HEK293T (cell line): ENCODE measurements at regions not wholly inside any gene's neighbourhood (a gene's known extent, or its start where the extent isn't known, plus 50 kb on each side); places are given as distances from the start of the nearest gene placed in this dataset.

Source experiments
- CTCF ChIA-PET: fragments of 350-600 bp; formaldehyde crosslinking; extraction: SDS; loops from one replicate; lab custom pipeline; 2021; ENCODE audit warnings: antibody characterized with exemption, inconsistent platforms; lab: Yijun Ruan, JAX
- POLR2A ChIA-PET: fragments of 350-600 bp; formaldehyde crosslinking; extraction: SDS; loops from one replicate; lab custom pipeline; 2020; ENCODE audit warnings: antibody characterized with exemption, inconsistent platforms; lab: Yijun Ruan, JAX
- DNase-seq: peaks from one replicate; pipeline ENCODE4 v3.0.0; 2012; ENCODE audit warnings: mixed read lengths; ENCODE audit errors: extremely low spot score
- ARNT ChIP-seq: fragments of 450-650 bp; IDR thresholded peaks from 2 replicates; pipeline ENCODE4 v1.6.1; 2017; ENCODE audit warnings: mild to moderate bottlenecking
- BHLHE40 ChIP-seq: fragments of 450-650 bp; IDR thresholded peaks from 2 replicates; pipeline ENCODE4 v1.6.1; 2016; ENCODE audit warnings: mild to moderate bottlenecking, moderate library complexity, borderline replicate concordance
- CTBP1 ChIP-seq: fragments of 450-650 bp; IDR thresholded peaks from 2 replicates; pipeline ENCODE4 v1.6.1; 2016; ENCODE audit warnings: borderline replicate concordance
- ELF4 ChIP-seq: fragments of 450-650 bp; IDR thresholded peaks from 2 replicates; pipeline ENCODE4 v1.6.1; 2017; ENCODE audit warnings: antibody characterized with exemption
- FOXA1 ChIP-seq: fragments of 450-650 bp; IDR thresholded peaks from 2 replicates; pipeline ENCODE4 v1.6.1; 2016; ENCODE audit warnings: mild to moderate bottlenecking
- FOXK2 ChIP-seq: fragments of 450-650 bp; IDR thresholded peaks from 2 replicates; pipeline ENCODE4 v1.6.1; 2016; ENCODE audit warnings: mild to moderate bottlenecking
- FOXM1 ChIP-seq: fragments of 450-650 bp; IDR thresholded peaks from 2 replicates; pipeline ENCODE4 v1.6.1; 2017; ENCODE audit warnings: mild to moderate bottlenecking, borderline replicate concordance
- HDGF ChIP-seq: fragments of 450-650 bp; IDR thresholded peaks from 2 replicates; pipeline ENCODE4 v1.6.1; 2017; ENCODE audit warnings: antibody characterized with exemption, borderline replicate concordance
- L3MBTL2 ChIP-seq: fragments of 450-650 bp; conservative IDR thresholded peaks from 2 replicates; pipeline ENCODE4 v1.6.1; 2016; ENCODE audit warnings: mild to moderate bottlenecking
- LEF1 ChIP-seq: fragments of 450-650 bp; IDR thresholded peaks from 2 replicates; pipeline ENCODE4 v1.6.1; 2017; ENCODE audit warnings: mild to moderate bottlenecking, borderline replicate concordance
- NFRKB ChIP-seq: fragments of 450-650 bp; IDR thresholded peaks from 2 replicates; pipeline ENCODE4 v1.6.1; 2016; ENCODE audit warnings: mild to moderate bottlenecking, moderate library complexity
- SP1 ChIP-seq: fragments of 450-650 bp; IDR thresholded peaks from 2 replicates; pipeline ENCODE4 v1.6.1; 2017
- SUZ12 ChIP-seq: fragments of 450-650 bp; IDR thresholded peaks from 2 replicates; pipeline ENCODE4 v1.6.1; 2016; ENCODE audit warnings: mild to moderate bottlenecking
- TARDBP ChIP-seq: fragments of 450-650 bp; IDR thresholded peaks from 2 replicates; pipeline ENCODE4 v1.6.1; 2016
- ZNF384 ChIP-seq: fragments of 450-650 bp; IDR thresholded peaks from 2 replicates; pipeline ENCODE4 v1.6.1; 2016
- TF ChIP-seq, protein P1 (sequence below): fragments of 450-650 bp; IDR thresholded peaks from 2 replicates; pipeline ENCODE4 v1.6.1; 2016

- no peak for DNase-seq
- ChIA-PET POLR2A (no interaction called here), CTCF (interaction anchor here (1.5 kb wide), 1 partner anchor 27 kb away, joined by 4 read pairs; no protein-coding TSS in a partner anchor)
- TF ChIP-seq ARNT: no peak
- TF ChIP-seq, protein P1, sequence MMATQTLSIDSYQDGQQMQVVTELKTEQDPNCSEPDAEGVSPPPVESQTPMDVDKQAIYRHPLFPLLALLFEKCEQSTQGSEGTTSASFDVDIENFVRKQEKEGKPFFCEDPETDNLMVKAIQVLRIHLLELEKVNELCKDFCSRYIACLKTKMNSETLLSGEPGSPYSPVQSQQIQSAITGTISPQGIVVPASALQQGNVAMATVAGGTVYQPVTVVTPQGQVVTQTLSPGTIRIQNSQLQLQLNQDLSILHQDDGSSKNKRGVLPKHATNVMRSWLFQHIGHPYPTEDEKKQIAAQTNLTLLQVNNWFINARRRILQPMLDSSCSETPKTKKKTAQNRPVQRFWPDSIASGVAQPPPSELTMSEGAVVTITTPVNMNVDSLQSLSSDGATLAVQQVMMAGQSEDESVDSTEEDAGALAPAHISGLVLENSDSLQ: peak; percentile 61
Measured at GRCh38 chr4:102427371-102427998, 73.7 kb upstream of the NFKB1 start.

- ChIA-PET POLR2A (no interaction called here), CTCF (interaction anchor here (0.6 to 1.5 kb wide), 3 partner anchors 26 to 1481 kb away, joined by 3 to 4 read pairs (median 3); no protein-coding TSS in a partner anchor)
- no peak for DNase-seq
- TF ChIP-seq BHLHE40 (no peak), SP1 (no peak), NFRKB (no peak), FOXA1 (no peak), CTBP1 (no peak), ELF4 (no peak)
Measured at GRCh38 chr4:102428122-102428521, 73.0 kb upstream of the NFKB1 start.

DNA sequence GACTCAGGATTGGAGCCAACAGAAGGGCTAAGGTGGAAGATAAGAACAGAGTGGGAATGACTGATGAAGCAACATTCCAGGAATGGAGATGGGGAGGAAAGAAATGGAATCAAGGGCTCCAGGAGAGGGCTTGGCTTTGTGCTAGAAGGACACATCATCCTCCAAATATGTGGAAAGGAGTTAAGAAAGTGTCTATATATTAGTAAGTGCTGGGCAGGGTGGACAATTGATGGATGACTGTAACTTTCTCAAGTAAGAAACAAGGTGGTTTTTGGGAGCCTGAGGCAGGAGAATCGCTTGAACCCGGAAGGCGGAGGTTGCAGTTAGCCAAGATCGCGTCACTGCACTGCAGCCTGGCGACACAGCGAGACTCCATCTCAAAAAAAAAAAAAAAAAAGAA, 71.6 kb upstream of the NFKB1 start:
- DNase-seq: no peak
- CTCF ChIA-PET: interaction anchor here (2.5 kb wide), 1 partner anchor 191 kb away, joined by 6 read pairs; no protein-coding TSS in a partner anchor

DNA sequence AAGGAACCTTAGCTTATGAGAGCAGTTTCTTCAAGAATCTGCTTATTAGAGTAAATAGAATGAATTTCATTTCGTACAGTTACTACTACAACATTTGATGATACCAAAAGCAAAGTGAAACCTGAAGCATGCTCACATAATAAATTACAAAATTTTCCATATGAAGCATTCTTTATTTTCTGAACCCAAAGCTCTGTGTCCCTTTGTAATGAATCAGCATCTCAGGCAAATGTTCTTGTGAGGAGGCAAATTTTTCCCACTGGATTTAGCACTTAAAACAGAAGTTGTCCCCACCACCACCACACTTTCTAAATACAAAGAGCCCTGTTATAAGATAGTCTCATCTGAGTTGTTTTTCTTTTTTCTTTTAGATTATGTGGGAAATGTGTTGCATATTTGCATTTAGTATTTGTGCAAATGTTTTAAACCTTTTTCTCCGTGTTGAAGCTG, 70.7 kb upstream of the NFKB1 start:
- no peak for DNase-seq
- TF ChIP-seq BHLHE40: no peak
- no peak for TF ChIP-seq SUZ12
- no peak for TF ChIP-seq ARNT
- no peak for TF ChIP-seq TARDBP
- no peak for TF ChIP-seq ZNF384
- TF ChIP-seq L3MBTL2: no peak
- POLR2A ChIA-PET: interaction anchor here (1.4 kb wide), 1 partner anchor 86 kb away, joined by 7 read pairs; the partner anchor contains the start of gene SLC39A8
- CTCF ChIA-PET: interaction anchor here (0.6 to 2.5 kb wide), 19 partner anchors 10 to 669 kb away, joined by 3 to 9 read pairs (median 4); partner anchors contain the start of genes BDH2 and SLC39A8

More for the DNA sequence above, 71.6 kb upstream of the NFKB1 start:
- POLR2A ChIA-PET: no interaction called here
- TF ChIP-seq SP1: no peak
- TF ChIP-seq LEF1: no peak
- TF ChIP-seq FOXM1: no peak
- TF ChIP-seq FOXK2: no peak
- TF ChIP-seq ARNT: no peak
- no peak for TF ChIP-seq ZNF384
- no peak for TF ChIP-seq HDGF
- TF ChIP-seq SUZ12: no peak
- TF ChIP-seq BHLHE40: no peak
- TF ChIP-seq TARDBP: no peak
- no peak for TF ChIP-seq NFRKB
- no peak for TF ChIP-seq L3MBTL2
- no peak for TF ChIP-seq ELF4
- TF ChIP-seq FOXA1: no peak
- no peak for TF ChIP-seq CTBP1
- TF ChIP-seq, protein P1: no peak

GRCh38 chr4:102431608-102431961, 69.6 kb upstream of the NFKB1 start:
- no peak for TF ChIP-seq FOXA1
- no peak for TF ChIP-seq L3MBTL2
- no peak for TF ChIP-seq CTBP1
- TF ChIP-seq FOXM1: no peak
- no peak for TF ChIP-seq ELF4
- no peak for TF ChIP-seq FOXK2
- no peak for TF ChIP-seq BHLHE40
- TF ChIP-seq NFRKB: no peak
- ChIA-PET POLR2A (interaction anchor here (1.4 kb wide), 1 partner anchor 87 kb away, joined by 7 read pairs; the partner anchor contains the start of gene SLC39A8), CTCF (interaction anchor here (0.9 to 2.5 kb wide), 6 partner anchors 9 to 198 kb away, joined by 3 to 6 read pairs (median 4); no protein-coding TSS in a partner anchor)
- no peak for DNase-seq

- TF ChIP-seq, protein P1: no peak
- TF ChIP-seq HDGF (no peak), SUZ12 (no peak), LEF1 (no peak), NFRKB (no peak), ELF4 (no peak), BHLHE40 (no peak), ARNT (no peak), CTBP1 (no peak), SP1 (no peak), ZNF384 (no peak), TARDBP (no peak), FOXM1 (no peak), L3MBTL2 (no peak), FOXK2 (no peak), FOXA1 (no peak)
- DNase-seq: no peak
- ChIA-PET POLR2A (no interaction called here), CTCF (no interaction called here)
Measured at GRCh38 chr4:102437111-102437510, 64.0 kb upstream of the NFKB1 start.
